ENCODE measurements at regions not wholly inside any gene's neighbourhood (a gene's known extent, or its start where the extent isn't known, plus 50 kb on each side); places are given as distances from the start of the nearest gene placed in this dataset.
A peak's percentile ranks its signal among the peaks of the same experiment; 100 is the strongest.

GRCh38 chr11:69557266-69557665, 75.8 kb downstream of the LINC01488 start:
- Histone ChIP-seq H3K4me3 (no peak overlapping the region), H3K9ac (ENCODE audit: insufficient read depth in 1 of 2, low read depth in 2 of 2, low read length in 2 of 2) (no peak overlapping the region), H3K36me3 (ENCODE audit: control insufficient read depth, insufficient read depth, low read length) (no peaks in the 10 kb centered on the region), H3K9me1 (ENCODE audit: control insufficient read depth, insufficient read depth, low read length) (no peaks in the 10 kb centered on the region), H3K79me2 (ENCODE audit: control insufficient read depth, insufficient read depth, low read length) (no peaks in the 10 kb centered on the region), H3K4me2 (ENCODE audit: insufficient read depth, low read length) (no peak overlapping the region), H4K20me1 (replicated peaks; ENCODE audit: control insufficient read depth, insufficient read depth, low read length) (no peaks in the 10 kb centered on the region), H2AFZ (ENCODE audit: low read depth, low read length) (no peak overlapping the region), H3K9me3 (replicated peaks; ENCODE audit: control insufficient read depth, insufficient read depth, low read depth, low read length) (no peaks in the 10 kb centered on the region), H3K27me3 (ENCODE audit: control insufficient read depth in 2 of 2, insufficient read depth in 2 of 2, low read length in 2 of 2) (peaks cover 0 to 34% of the 10 kb centered on the region in 2 experiments; a peak in 3 of 5 replicates), H3K4me1 (replicated peaks in 1 of 2; ENCODE audit: control insufficient read depth in 2 of 2, insufficient read depth in 2 of 2, low read length in 2 of 2) (no peaks in the 10 kb centered on the region), H3K27ac (ENCODE audit: extremely low read depth, low read depth, low read length) (no peak overlapping the region)
- FAIRE-seq (no peak), DNase-seq (ENCODE audit: extremely low read depth in 1 of 4, low spot score in 3 of 4) (no peak), ATAC-seq (no peak)
- WGBS (ENCODE audit: insufficient coverage, low coverage, missing lambda C conversion rate) = 43% methylated on average over 6 of the region's 7 CpGs
- in situ Hi-C loops (cut with MboI) = no loop called here
- no peak for TF ChIP-seq MAFF (IDR thresholded peaks at IDR 0.05; ENCODE audit: low read length)
- no peak for TF ChIP-seq BRD9 (IDR thresholded peaks at IDR 0.05; ENCODE audit: low read depth, partially characterized antibody)
- no peak for TF ChIP-seq ELF2 (CRISPR knock-in tag; IDR thresholded peaks at IDR 0.05)
- no peak for TF ChIP-seq ZNF431 (CRISPR knock-in tag; IDR thresholded peaks at IDR 0.05)
- TF ChIP-seq HDAC8 (tag; IDR thresholded peaks at IDR 0.05) = no peak
- no peak for TF ChIP-seq ZC3H11A (IDR thresholded peaks at IDR 0.05; ENCODE audit: low read depth, low read length)
- intact Hi-C loops (cut with micrococcal nuclease) = no loop called here
- CTCF ChIA-PET (ENCODE audit: low intra/inter-chr PET ratio) = no interaction called here
- POLR2A ChIA-PET = interaction anchor here (1.1 kb wide), 1 partner anchor 17 kb away, joined by 4 read pairs; no protein-coding TSS in a partner anchor
- BruUV-seq (replicated peaks) = no TSS peak

GRCh38 chr11:69558519-69558941, 77.1 kb downstream of the LINC01488 start:
- H3K9ac ChIP-seq (ENCODE audit: insufficient read depth in 1 of 2, low read depth in 2 of 2, low read length in 2 of 2) = no peak overlapping the region
- H3K79me2 ChIP-seq (ENCODE audit: control insufficient read depth, insufficient read depth, low read length) = no peaks in the 10 kb centered on the region
- H2AFZ ChIP-seq (ENCODE audit: low read depth, low read length) = no peak overlapping the region
- no peaks in the 10 kb centered on the region for H3K36me3 ChIP-seq (ENCODE audit: control insufficient read depth, insufficient read depth, low read length)
- no peak overlapping the region for H3K4me2 ChIP-seq (ENCODE audit: insufficient read depth, low read length)
- WGBS (ENCODE audit: insufficient coverage, low coverage, missing lambda C conversion rate) = 14% methylated on average over 12 of the region's 12 CpGs
- TF ChIP-seq THRAP3 (IDR thresholded peaks at IDR 0.05; ENCODE audit: borderline replicate concordance) (no peak), MYC (IDR thresholded peaks at IDR 0.05; ENCODE audit: low read depth, low read length) (0 out of 2 replicates have a peak, but pooled peaks have one; percentile 15), MYC (CRISPR knock-in tag; IDR thresholded peaks at IDR 0.05; ENCODE audit: borderline replicate concordance, low read depth) (no peak)
- no peak overlapping the region for H3K4me3 ChIP-seq
- CTCF ChIA-PET (ENCODE audit: low intra/inter-chr PET ratio) = no interaction called here
- H3K9me3 ChIP-seq (replicated peaks; ENCODE audit: control insufficient read depth, insufficient read depth, low read depth, low read length) = no peaks in the 10 kb centered on the region
- peaks cover 0 to 38% of the 10 kb centered on the region in 2 experiments; a peak in 3 of 5 replicates for H3K27me3 ChIP-seq (ENCODE audit: control insufficient read depth in 2 of 2, insufficient read depth in 2 of 2, low read length in 2 of 2)
- no peaks in the 10 kb centered on the region for H3K4me1 ChIP-seq (replicated peaks in 1 of 2; ENCODE audit: control insufficient read depth in 2 of 2, insufficient read depth in 2 of 2, low read length in 2 of 2)
- ATAC-seq = no peak
- H3K27ac ChIP-seq (ENCODE audit: extremely low read depth, low read depth, low read length) = no peak overlapping the region
- intact Hi-C loops (cut with micrococcal nuclease) = no loop called here
- FAIRE-seq = no peak
- in situ Hi-C loops (cut with MboI) = no loop called here
- BruUV-seq (replicated peaks) = no TSS peak
- no peaks in the 10 kb centered on the region for H4K20me1 ChIP-seq (replicated peaks; ENCODE audit: control insufficient read depth, insufficient read depth, low read length)
- POLR2A ChIA-PET = interaction anchor here (0.5 kb wide), 1 partner anchor 444 kb away, joined by 5 read pairs; no protein-coding TSS in a partner anchor
- no peaks in the 10 kb centered on the region for H3K9me1 ChIP-seq (ENCODE audit: control insufficient read depth, insufficient read depth, low read length)
- peak in 1 of 4 experiments; percentile 4 for DNase-seq (ENCODE audit: extremely low read depth in 1 of 4, low spot score in 3 of 4)
